AG09319 (cell line): ENCODE measurements at regions not wholly inside any gene's neighbourhood (a gene's known extent, or its start where the extent isn't known, plus 50 kb on each side); places are given as distances from the start of the nearest gene placed in this dataset.

Experiments
- DNase-seq: peaks from one replicate; pipeline ENCODE4 v3.0.0-alpha.2; 2010; ENCODE audit warnings: low read depth; ENCODE audit errors: extremely low read depth
- TF ChIP-seq, protein P1 (sequence below): IDR thresholded peaks from 2 replicates; pipeline ENCODE4 v1.5.1; 2011; ENCODE audit warnings: low read depth, mild to moderate bottlenecking, inconsistent platforms, low read length, moderate library complexity

DNA sequence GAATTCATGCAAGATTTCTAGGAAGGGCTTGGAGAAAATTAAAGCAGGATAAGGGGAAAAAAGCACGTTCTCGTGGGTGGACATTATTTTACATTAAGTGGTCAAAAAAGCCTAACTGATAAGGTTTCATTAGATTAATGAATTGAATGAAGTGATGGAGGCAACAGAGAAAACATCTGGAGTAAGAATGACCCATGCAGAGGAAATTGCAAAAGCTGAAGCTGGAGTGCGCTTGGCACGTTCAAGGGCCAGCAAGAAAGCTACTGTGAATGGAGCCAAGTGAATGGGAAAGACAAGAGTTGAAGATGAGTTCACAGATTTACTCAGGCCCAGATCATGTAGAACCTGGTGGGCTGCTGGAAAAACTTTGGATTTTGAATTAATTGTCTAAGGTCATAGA, 777.9 kb downstream of the DACH1 start:
- TF ChIP-seq, protein P1, sequence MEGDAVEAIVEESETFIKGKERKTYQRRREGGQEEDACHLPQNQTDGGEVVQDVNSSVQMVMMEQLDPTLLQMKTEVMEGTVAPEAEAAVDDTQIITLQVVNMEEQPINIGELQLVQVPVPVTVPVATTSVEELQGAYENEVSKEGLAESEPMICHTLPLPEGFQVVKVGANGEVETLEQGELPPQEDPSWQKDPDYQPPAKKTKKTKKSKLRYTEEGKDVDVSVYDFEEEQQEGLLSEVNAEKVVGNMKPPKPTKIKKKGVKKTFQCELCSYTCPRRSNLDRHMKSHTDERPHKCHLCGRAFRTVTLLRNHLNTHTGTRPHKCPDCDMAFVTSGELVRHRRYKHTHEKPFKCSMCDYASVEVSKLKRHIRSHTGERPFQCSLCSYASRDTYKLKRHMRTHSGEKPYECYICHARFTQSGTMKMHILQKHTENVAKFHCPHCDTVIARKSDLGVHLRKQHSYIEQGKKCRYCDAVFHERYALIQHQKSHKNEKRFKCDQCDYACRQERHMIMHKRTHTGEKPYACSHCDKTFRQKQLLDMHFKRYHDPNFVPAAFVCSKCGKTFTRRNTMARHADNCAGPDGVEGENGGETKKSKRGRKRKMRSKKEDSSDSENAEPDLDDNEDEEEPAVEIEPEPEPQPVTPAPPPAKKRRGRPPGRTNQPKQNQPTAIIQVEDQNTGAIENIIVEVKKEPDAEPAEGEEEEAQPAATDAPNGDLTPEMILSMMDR, result no peak
- DNase-seq, result no peak

- TF ChIP-seq, protein P1, result no peak
- no peak for DNase-seq
Observed at GRCh38 chr13:71087432-71087831, 779.6 kb downstream of the DACH1 start.

- DNase-seq, result no peak
- TF ChIP-seq, protein P1, result no peak
Observed at GRCh38 chr13:71087006-71087405, 780.0 kb downstream of the DACH1 start.

GRCh38 chr13:71082631-71083030, 784.4 kb downstream of the DACH1 start:
- TF ChIP-seq, protein P1, result no peak
- DNase-seq, result no peak

DNA sequence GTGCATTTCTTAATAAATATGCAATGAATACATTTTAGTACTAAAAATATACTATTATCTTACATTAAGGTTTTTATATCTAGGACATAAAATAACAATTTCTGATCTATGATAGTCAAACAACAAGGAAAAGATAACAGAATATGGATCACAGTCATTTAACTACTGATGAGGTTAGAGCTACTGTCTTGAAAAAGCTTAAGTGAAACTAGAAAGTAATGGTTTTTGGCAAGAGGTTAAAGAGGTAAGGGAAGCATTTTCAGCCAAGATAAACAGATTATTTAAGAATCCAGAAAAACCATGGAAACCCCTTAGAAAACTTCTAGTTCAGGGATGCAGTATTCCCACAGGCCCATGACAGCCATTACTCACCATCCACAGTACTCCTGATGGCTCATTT, 787.4 kb downstream of the DACH1 start:
- TF ChIP-seq, protein P1, result no peak
- DNase-seq, result no peak

GRCh38 chr13:71068041-71068440, 799.0 kb downstream of the DACH1 start:
- TF ChIP-seq, protein P1, result no peak
- DNase-seq, result no peak

- DNase-seq, result no peak
- TF ChIP-seq, protein P1, result no peak
Observed at GRCh38 chr13:71067165-71067815, 799.7 kb downstream of the DACH1 start.
